ENCODE measurements at regions not wholly inside any gene's neighbourhood (a gene's known extent, or its start where the extent isn't known, plus 50 kb on each side); places are given as distances from the start of the nearest gene placed in this dataset.

DNA sequence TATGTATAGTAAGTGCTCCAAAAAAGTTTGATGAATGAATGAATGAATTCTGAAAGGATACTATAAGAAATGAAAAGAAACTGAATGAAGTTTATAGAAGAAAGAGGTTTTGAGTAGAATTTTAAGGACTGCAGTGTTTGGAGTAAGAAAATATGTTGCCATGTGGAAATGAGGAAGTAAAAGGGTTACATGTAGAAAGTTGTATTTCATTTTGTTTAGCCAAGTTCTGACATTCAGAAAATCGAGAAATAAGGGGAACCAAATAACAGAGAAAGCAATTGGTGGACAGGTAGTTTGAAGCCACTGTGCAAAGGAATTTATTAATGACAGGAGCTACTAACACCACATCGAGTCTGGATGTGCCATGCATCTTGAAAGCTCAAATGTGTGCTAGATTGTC, 200.7 kb downstream of the SATB1 start:
- TF ChIP-seq, protein P1, sequence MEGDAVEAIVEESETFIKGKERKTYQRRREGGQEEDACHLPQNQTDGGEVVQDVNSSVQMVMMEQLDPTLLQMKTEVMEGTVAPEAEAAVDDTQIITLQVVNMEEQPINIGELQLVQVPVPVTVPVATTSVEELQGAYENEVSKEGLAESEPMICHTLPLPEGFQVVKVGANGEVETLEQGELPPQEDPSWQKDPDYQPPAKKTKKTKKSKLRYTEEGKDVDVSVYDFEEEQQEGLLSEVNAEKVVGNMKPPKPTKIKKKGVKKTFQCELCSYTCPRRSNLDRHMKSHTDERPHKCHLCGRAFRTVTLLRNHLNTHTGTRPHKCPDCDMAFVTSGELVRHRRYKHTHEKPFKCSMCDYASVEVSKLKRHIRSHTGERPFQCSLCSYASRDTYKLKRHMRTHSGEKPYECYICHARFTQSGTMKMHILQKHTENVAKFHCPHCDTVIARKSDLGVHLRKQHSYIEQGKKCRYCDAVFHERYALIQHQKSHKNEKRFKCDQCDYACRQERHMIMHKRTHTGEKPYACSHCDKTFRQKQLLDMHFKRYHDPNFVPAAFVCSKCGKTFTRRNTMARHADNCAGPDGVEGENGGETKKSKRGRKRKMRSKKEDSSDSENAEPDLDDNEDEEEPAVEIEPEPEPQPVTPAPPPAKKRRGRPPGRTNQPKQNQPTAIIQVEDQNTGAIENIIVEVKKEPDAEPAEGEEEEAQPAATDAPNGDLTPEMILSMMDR (IDR thresholded peaks at IDR 0.05; ENCODE audit: low read depth, low read length) = no peak

DNA sequence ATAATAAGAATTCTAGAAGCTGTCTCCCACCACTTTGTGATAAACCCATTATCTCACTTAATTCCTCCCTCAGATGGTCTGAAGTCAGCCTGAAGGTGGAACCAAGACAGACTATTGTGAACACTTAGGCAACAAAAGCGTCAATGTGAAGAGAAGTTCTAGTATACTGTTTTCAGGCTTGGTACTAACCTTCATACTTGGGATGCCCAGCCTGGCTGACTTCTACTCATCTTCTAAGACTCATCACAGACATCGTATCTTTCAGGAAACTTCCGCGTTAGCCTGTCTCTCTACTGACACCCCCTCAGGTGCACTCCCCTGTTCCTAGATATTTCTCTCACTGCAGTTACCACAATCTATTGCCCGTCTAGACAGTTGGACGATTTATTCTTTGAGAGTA, 201.2 kb downstream of the SATB1 start:
- H3K4me3 ChIP-seq (ENCODE audit: low read depth, low read length) = no peak overlapping the region

More for the DNA sequence above, 200.7 kb downstream of the SATB1 start:
- no peak overlapping the region for H3K4me3 ChIP-seq (ENCODE audit: low read depth, low read length)

DNA sequence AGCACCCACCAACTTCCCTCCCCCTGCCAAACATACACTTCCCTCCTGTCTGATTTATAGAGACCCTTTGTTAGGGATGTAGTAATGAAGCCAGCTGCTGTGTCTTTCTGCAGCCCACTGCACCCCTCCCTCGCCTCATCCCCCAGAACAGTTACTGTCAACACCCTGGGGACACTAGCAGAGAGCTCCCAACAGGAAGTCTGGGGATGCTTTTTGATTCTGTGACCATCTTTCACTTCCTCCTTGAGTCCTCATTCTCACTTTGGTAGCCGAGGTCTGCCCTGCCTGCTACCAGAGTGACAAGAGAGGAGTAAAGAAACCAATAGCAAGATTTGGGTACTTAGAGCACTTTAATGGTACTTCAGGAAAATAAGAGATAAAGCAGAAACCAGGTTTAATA, 201.6 kb downstream of the SATB1 start:
- TF ChIP-seq, protein P1 (IDR thresholded peaks at IDR 0.05; ENCODE audit: low read depth, low read length) = no peak
- no peak overlapping the region for H3K4me3 ChIP-seq (ENCODE audit: low read depth, low read length)

More for the DNA sequence above, 201.2 kb downstream of the SATB1 start:
- TF ChIP-seq, protein P1 (IDR thresholded peaks at IDR 0.05; ENCODE audit: low read depth, low read length) = no peak

DNA sequence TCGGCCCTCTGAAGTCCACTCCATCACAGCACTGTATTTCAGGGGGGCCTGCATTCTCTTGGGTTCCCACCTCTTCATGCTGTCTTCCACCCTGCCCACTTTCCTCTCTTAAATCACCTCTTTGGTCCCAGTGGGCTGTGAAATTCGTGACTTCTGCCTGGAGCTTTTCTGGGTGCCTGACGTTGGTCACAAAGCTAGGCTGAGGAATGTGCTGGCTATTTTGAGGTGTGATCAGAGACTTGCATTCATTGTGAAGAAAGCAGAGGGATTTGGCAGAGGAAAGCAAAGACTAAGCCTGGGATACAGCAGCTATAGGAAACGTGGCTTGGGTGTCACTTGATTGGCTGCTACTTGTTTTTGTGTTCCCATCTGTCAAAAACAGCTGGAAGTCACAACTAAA, 202.5 kb downstream of the SATB1 start:
- no peak overlapping the region for H3K4me3 ChIP-seq (ENCODE audit: low read depth, low read length)
- TF ChIP-seq, protein P1 (IDR thresholded peaks at IDR 0.05; ENCODE audit: low read depth, low read length) = no peak

DNA sequence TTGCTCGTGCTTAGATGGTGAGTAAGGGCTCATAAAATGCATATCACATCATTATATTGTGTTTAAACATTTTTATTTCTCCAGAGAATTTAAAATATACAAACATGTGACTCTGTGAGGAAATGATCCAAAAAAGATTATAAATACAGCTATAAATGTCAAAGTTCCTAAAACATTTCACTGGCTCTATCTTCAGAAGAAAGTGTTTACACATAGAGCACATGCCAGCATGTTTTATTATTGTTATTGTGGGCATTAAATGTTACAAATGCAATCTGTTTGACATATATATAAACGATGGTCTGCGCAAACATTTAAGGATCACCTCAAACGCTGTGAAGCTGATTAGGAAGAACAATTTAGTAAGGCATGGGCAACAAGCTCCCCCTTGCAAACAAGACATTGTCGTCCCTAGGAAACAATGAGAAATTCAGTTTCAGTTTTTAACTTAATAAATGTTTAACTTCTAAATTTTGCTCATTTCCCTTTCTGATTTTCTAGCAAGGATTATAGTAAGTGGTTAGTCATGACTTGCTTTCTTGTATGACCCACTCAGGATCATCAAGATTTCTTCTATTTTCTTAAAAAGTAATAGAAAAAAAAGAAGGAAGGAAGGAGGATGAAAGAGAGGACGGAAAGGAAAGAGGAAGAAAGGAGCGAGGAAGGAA, 207.5 kb downstream of the SATB1 start:
- TF ChIP-seq, protein P1 (IDR thresholded peaks at IDR 0.05; ENCODE audit: low read depth, low read length) = no peak
- H3K4me3 ChIP-seq (ENCODE audit: low read depth, low read length) = no peak overlapping the region

DNA sequence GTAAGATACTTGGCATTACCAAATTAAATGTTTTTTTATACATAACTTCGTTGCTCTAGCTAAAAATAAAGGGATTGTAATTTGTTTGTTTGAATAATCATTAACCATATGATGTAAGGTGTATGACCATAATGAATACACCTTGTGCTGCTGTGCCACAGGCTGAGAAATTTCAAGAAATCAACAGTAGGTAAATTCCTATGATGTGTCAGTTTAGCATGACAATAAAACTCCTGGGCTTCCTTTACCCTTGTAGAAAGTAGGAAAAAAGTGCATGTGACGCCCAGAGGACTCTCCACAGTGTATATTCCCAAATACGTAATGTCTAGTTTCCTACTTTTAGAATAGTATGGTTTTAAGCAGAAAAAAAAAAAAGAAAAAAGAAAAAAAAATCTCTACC, 208.1 kb downstream of the SATB1 start:
- no peak overlapping the region for H3K4me3 ChIP-seq (ENCODE audit: low read depth, low read length)
- TF ChIP-seq, protein P1 (IDR thresholded peaks at IDR 0.05; ENCODE audit: low read depth, low read length) = no peak

DNA sequence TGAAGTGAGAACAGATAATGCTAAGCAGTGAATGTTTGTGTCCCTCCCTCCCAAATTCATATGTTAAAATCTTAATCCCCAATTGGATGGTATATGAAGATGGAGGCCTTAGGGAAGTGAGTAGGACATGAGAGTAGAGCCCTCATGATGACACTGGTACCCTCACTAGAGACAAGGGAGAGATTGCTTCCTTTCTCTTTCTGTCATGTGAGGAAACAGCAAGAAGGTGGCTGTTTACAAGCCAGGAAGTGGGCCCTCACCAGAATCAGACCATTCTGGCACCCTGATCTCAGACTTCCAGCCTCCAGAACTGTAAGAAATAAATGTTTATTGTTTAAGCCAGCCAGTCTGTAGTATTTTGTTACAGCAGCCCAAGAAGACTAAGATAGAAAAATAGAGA, 209.5 kb downstream of the SATB1 start:
- TF ChIP-seq, protein P1 (IDR thresholded peaks at IDR 0.05; ENCODE audit: low read depth, low read length) = no peak

More for the DNA sequence above, 209.5 kb downstream of the SATB1 start:
- H3K4me3 ChIP-seq (ENCODE audit: low read depth, low read length) = no peak overlapping the region

Data from WI38 (cell line).